Adrenal gland (tissue), 5 donors: ENCODE measurements at regions not wholly inside any gene's neighbourhood (a gene's known extent, or its start where the extent isn't known, plus 50 kb on each side); places are given as distances from the start of the nearest gene placed in this dataset.

Experiments used
- CTCF ChIP-seq, 6 experiments: fragments of 450-650 bp in 4 of 6; fragments of 200-600 bp in 2 of 6; sonication (generic) in 1 of 6; IDR thresholded peaks; 1 replicate in 5 of 6; 2 replicates in 1 of 6; pipeline versions ENCODE4 v1.5.1 to v1.8.0; 2016 to 2021; ENCODE audit warnings: antibody characterized with exemption in 6 of 6, mild to moderate bottlenecking in 2 of 6, moderate library complexity in 1 of 6
- POLR2A ChIP-seq, 2 donors: fragments of 450-650 bp; IDR thresholded peaks; one replicate each; pipeline ENCODE4 v1.6.1; 2017; ENCODE audit warnings: antibody characterized with exemption in 2 of 2, mild to moderate bottlenecking in 2 of 2, moderate library complexity in 1 of 2
- donor health status: DM: no; HTN: no; CAD: no.

GRCh38 chr14:98731701-98732100, 540.3 kb downstream of the BCL11B start:
- no peak for TF ChIP-seq CTCF (IDR thresholded peaks at IDR 0.05)
- no peak for TF ChIP-seq POLR2A (IDR thresholded peaks at IDR 0.05)
